ENCODE measurements at regions not wholly inside any gene's neighbourhood (a gene's known extent, or its start where the extent isn't known, plus 50 kb on each side); places are given as distances from the start of the nearest gene placed in this dataset.

DNA sequence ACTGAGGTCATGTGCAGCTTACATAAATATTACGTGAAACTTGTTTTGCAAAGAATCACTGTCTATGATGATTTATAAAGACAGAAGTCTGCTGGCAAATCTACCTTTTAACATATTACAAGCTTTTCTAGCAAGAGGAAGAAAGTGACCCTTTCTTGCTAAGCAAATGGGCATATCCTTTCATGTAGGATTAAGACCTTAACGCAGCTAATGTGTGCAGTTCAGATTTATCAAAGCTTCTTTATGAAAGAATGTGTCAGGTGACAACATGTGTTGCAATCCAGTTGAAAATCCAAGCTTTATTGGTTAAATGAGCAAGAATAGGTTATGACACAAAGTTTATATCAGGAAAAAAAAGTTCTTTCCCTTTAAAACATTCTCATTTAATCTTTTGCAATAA is 115.6 kb upstream of the NBEA start:
- ATAC-seq: no peak
- 41 to 47% methylated on average over 2 of the region's 2 CpGs for WGBS, 2 donors (ENCODE audit: low coverage in 1 of 2)

DNA sequence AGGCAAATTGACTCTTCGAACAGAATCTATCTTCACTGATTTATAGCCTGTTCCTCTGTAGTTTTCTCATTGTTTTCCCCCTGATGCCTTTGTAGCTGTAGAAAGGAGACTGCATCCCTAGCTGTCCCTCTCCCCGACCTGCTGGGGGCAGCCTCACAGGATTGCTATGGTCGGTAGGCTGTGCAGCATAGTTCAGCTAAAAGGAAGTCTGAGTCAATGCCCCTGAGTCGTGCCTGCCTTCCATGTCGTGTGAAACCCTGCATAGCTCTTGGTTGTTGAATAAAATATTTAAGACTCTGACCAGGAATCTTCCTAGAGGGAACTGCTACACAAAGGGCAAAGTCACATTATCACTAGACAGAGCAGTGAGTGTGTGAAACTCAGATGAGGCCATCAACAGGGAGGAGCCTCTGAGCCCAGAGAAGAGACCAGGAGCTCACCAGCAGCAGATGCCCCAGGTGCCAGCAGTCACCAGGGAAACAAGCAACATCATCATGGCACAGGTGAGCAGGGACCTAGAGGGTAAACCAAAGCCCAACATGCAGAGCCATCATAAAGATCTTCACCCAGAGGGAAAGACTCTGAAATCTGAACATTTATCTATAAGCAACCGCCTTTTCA is 108.4 kb upstream of the NBEA start:
- peaks cover 0 to 10% (median 0%) of the 10 kb centered on the region in 3 donors for H3K9me3 ChIP-seq
- TF ChIP-seq, protein P1, sequence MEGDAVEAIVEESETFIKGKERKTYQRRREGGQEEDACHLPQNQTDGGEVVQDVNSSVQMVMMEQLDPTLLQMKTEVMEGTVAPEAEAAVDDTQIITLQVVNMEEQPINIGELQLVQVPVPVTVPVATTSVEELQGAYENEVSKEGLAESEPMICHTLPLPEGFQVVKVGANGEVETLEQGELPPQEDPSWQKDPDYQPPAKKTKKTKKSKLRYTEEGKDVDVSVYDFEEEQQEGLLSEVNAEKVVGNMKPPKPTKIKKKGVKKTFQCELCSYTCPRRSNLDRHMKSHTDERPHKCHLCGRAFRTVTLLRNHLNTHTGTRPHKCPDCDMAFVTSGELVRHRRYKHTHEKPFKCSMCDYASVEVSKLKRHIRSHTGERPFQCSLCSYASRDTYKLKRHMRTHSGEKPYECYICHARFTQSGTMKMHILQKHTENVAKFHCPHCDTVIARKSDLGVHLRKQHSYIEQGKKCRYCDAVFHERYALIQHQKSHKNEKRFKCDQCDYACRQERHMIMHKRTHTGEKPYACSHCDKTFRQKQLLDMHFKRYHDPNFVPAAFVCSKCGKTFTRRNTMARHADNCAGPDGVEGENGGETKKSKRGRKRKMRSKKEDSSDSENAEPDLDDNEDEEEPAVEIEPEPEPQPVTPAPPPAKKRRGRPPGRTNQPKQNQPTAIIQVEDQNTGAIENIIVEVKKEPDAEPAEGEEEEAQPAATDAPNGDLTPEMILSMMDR (IDR thresholded peaks at IDR 0.05): no peak
- TF ChIP-seq EP300 (IDR thresholded peaks at IDR 0.05) (no peak), POLR2AphosphoS5 (IDR thresholded peaks at IDR 0.05) (no peak), POLR2A (IDR thresholded peaks at IDR 0.05) (no peak)
- peak overlapping the region in 1 of 4 donors; percentile 46 for H3K27ac ChIP-seq
- H3K36me3 ChIP-seq: no peaks in the 10 kb centered on the region
- no peak for ATAC-seq
- peaks cover 0 to 14% (median 0%) of the 10 kb centered on the region in 3 donors for H3K4me1 ChIP-seq
- H3K4me3 ChIP-seq: no peak overlapping the region
- no peaks in the 10 kb centered on the region for H3K27me3 ChIP-seq
- 76 to 93% methylated on average over 2 to 4 of the region's 6 CpGs for WGBS, 2 donors (ENCODE audit: low coverage in 1 of 2)

More for the DNA sequence above, 115.6 kb upstream of the NBEA start:
- Histone ChIP-seq H3K9me3 (no peaks in the 10 kb centered on the region), H3K36me3 (no peaks in the 10 kb centered on the region), H3K27me3 (no peaks in the 10 kb centered on the region), H3K4me3 (no peak overlapping the region), H3K27ac (no peak overlapping the region), H3K4me1 (no peaks in the 10 kb centered on the region)
- TF ChIP-seq, protein P1 (IDR thresholded peaks at IDR 0.05): no peak
- no peak for TF ChIP-seq POLR2AphosphoS5 (IDR thresholded peaks at IDR 0.05)
- TF ChIP-seq POLR2A (IDR thresholded peaks at IDR 0.05): no peak
- TF ChIP-seq EP300 (IDR thresholded peaks at IDR 0.05): no peak

DNA sequence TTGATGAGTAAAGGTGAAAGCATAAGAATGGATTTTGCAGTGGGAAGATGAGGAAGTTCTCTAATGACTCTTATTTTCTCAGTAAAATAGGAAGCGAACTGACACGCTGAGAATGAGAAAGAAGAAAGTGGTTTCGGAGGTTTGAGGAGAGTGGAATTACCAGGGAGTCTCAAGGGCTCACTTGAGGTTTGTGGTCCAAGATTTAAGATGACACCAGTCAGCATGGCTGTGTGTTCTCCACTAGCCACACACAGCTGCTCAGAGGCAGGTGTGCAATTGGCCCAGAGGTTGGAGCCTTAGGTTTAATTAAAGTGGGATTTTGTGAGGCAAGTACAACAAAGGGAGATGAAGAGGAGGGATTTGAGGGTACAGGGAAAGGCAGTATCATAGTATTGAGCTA is 99.6 kb upstream of the NBEA start:
- H3K9me3 ChIP-seq: no peaks in the 10 kb centered on the region
- no peak for ATAC-seq
- no peaks in the 10 kb centered on the region for H3K36me3 ChIP-seq
- no peak overlapping the region for H3K27ac ChIP-seq
- no peak overlapping the region for H3K4me3 ChIP-seq
- TF ChIP-seq, protein P1 (IDR thresholded peaks at IDR 0.05): no peak
- no peak for TF ChIP-seq POLR2A (IDR thresholded peaks at IDR 0.05)
- 87 to 93% methylated on average over 3 of the region's 3 CpGs for WGBS, 2 donors (ENCODE audit: low coverage in 1 of 2)
- no peaks in the 10 kb centered on the region for H3K4me1 ChIP-seq
- H3K27me3 ChIP-seq: no peaks in the 10 kb centered on the region

DNA sequence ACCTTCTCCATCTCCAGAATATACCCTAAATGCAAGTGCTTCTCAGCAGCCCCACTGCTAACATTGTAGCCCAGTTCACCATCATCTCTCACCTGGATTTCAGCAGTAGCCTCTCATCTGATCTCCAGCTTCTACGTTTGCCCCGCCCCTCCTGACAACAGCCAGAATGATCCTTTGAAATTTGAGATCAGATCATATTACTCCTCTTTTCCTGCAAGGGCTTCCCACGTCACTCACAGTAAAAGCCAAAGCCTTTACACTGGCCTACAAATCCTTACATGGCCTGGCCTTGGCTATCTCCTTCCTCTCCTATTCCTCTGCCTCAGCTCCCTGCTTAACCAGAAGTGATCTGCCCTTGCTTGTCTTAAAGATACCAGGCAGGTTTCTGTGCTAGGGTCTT is 94.3 kb upstream of the NBEA start:
- no peak overlapping the region for H3K4me3 ChIP-seq
- TF ChIP-seq EP300 (IDR thresholded peaks at IDR 0.05): no peak
- TF ChIP-seq POLR2AphosphoS5 (IDR thresholded peaks at IDR 0.05): no peak
- TF ChIP-seq, protein P1 (IDR thresholded peaks at IDR 0.05): no peak
- TF ChIP-seq POLR2A (IDR thresholded peaks at IDR 0.05): no peak
- no peaks in the 10 kb centered on the region for H3K36me3 ChIP-seq
- no peaks in the 10 kb centered on the region for H3K27me3 ChIP-seq
- WGBS, 2 donors (ENCODE audit: low coverage in 1 of 2): 61 to 86% methylated on average over 3 of the region's 3 CpGs
- H3K27ac ChIP-seq: no peak overlapping the region
- H3K9me3 ChIP-seq: no peaks in the 10 kb centered on the region
- no peaks in the 10 kb centered on the region for H3K4me1 ChIP-seq
- no peak for ATAC-seq

DNA sequence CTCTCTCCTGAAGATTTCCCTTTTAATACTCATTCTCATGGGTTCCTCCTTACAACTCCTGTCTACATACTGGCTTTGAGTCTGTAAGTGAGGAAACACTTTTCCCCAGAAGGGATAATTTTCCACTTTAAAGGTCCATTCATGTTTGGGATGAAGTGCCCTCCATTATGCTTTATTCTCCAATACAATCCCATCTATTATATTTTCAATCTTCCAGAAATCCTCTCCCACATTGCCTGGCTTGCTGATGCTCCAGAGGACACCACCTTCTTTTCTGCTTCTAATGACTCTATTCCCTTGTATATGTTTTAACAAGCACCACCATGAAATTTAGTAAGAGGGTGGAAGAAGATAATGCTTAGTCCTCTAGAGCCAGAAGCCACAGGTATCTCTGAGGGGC is 92.7 kb upstream of the NBEA start:
- H3K36me3 ChIP-seq: no peaks in the 10 kb centered on the region
- no peak for TF ChIP-seq EP300 (IDR thresholded peaks at IDR 0.05)
- TF ChIP-seq POLR2A (IDR thresholded peaks at IDR 0.05): no peak
- TF ChIP-seq, protein P1 (IDR thresholded peaks at IDR 0.05): no peak
- no peak for TF ChIP-seq POLR2AphosphoS5 (IDR thresholded peaks at IDR 0.05)
- no peak overlapping the region for H3K27ac ChIP-seq
- no peak for ATAC-seq
- no peaks in the 10 kb centered on the region for H3K27me3 ChIP-seq
- no peaks in the 10 kb centered on the region for H3K4me1 ChIP-seq
- H3K4me3 ChIP-seq: no peak overlapping the region
- H3K9me3 ChIP-seq: no peaks in the 10 kb centered on the region

Data from gastroesophageal sphincter (tissue), 4 donors.